Pancreas (tissue), 10 donors: ENCODE measurements at regions not wholly inside any gene's neighbourhood (a gene's known extent, or its start where the extent isn't known, plus 50 kb on each side); places are given as distances from the start of the nearest gene placed in this dataset.

Experiments
- ATAC-seq, 4 donors: fragments of 200-7000 bp; cut with Tn5 transposase; one replicate each; pipeline versions ENCODE4 v1.8.0 to v1.9.1; 2020; ENCODE audit warnings: mild to moderate bottlenecking in 4 of 4, moderate library complexity in 4 of 4
- DNase-seq, 6 donors: peaks; one replicate each; pipeline ENCODE4 v3.0.0-alpha.2; 2020
- FAIRE-seq: peaks from 2 replicates; lab custom pipeline; 2012; peaks lifted over from hg19 to GRCh38; lab: Jason Lieb, UNC
- H3K27ac ChIP-seq, 4 donors: fragments of 200-600 bp; sonication (generic); 1 replicate in 3 of 4; 2 replicates in 1 of 4; pipeline versions ENCODE4 v1.5.0 to v1.8.0; 2020
- H3K27me3 ChIP-seq, 4 donors: fragments of 200-600 bp; one replicate each; pipeline ENCODE4 v1.8.0; 2021
- H3K36me3 ChIP-seq, 3 donors: fragments of 200-600 bp; sonication (generic) in 1 of 3; one replicate each; pipeline versions ENCODE4 v1.5.0 to v1.8.0; 2020 to 2021
- H3K4me1 ChIP-seq, 3 donors: fragments of 200-600 bp; one replicate each; pipeline ENCODE4 v1.8.0; 2021
- H3K4me3 ChIP-seq, 4 donors: fragments of 200-600 bp; sonication (generic) in 2 of 4; one replicate each; pipeline versions ENCODE4 v1.5.0 to v1.8.0; 2020 to 2021
- H3K9me3 ChIP-seq, 4 donors: fragments of 200-600 bp; one replicate each; pipeline ENCODE4 v1.8.0; 2021
- CTCF ChIP-seq, 4 donors: fragments of 200-600 bp; sonication (generic) in 3 of 4; IDR thresholded peaks; one replicate each; pipeline versions ENCODE4 v1.5.0 to v1.8.0; 2021; ENCODE audit warnings: antibody characterized with exemption in 4 of 4
- WGBS, 2 donors: extraction: QIAGEN DNeasy Blood & Tissue Kit; methylation state at CpG; one replicate each; pipeline ENCODE4 v1.1.7; 2013; 5-methylcytosine and 5-hydroxymethylcytosine counted together
- intact Hi-C, 3 donors: fragments of 100-400 bp; cut with DNase I; formaldehyde crosslinking; loops; one replicate each; pipeline versions ENCODE4 v1.11.1 to v1.14.2; 2022
- donor health status: healthy with polysubstance abuse.
- donor health status: DM: no; HTN: no; CAD: no; lungs with moderate emphysema.
- donor health status: DM: no; HTN: no; CAD: no.
- donor health status: control.
- donor health status: control.
- donor health status: Bipolar disorder and iron deficiency.
- donor health status: DM: yes; HTN: yes; CAD: no.
- donor health status: DM: no; HTN: no; CAD: no.
- donor health status: DM: no; HTN: no; CAD: no.
- donor health status: DM: yes; HTN: yes; CAD: no.

GRCh38 chr9:88302579-88303324 lies 85.5 kb upstream of the SPIN1 start:
- Histone ChIP-seq H3K27me3 (no peaks in the 10 kb centered on the region), H3K27ac (no peak overlapping the region), H3K4me3 (no peak overlapping the region), H3K36me3 (no peaks in the 10 kb centered on the region), H3K4me1 (no peaks in the 10 kb centered on the region), H3K9me3 (no peaks in the 10 kb centered on the region)
- no peak for FAIRE-seq
- TF ChIP-seq CTCF (IDR thresholded peaks at IDR 0.05): no peak
- ATAC-seq: no peak
- 71 to 78% methylated on average over 7 of the region's 7 CpGs for WGBS, 2 donors
- no peak for DNase-seq
- intact Hi-C loops: no loop called here

GRCh38 chr9:88300556-88300955 lies 87.7 kb upstream of the SPIN1 start:
- H3K4me1 ChIP-seq: no peaks in the 10 kb centered on the region
- intact Hi-C loops: no loop called here
- no peak overlapping the region for H3K4me3 ChIP-seq
- DNase-seq (no peak), ATAC-seq (no peak), FAIRE-seq (no peak)
- H3K36me3 ChIP-seq: no peaks in the 10 kb centered on the region
- TF ChIP-seq CTCF (IDR thresholded peaks at IDR 0.05): no peak
- H3K27me3 ChIP-seq: no peaks in the 10 kb centered on the region
- no peak overlapping the region for H3K27ac ChIP-seq
- H3K9me3 ChIP-seq: no peaks in the 10 kb centered on the region
- 72 to 75% methylated on average over 8 of the region's 8 CpGs for WGBS, 2 donors

GRCh38 chr9:88291856-88292255 lies 96.4 kb upstream of the SPIN1 start:
- ATAC-seq (no peak), FAIRE-seq (no peak)
- no peaks in the 10 kb centered on the region for H3K27me3 ChIP-seq

GRCh38 chr9:88291056-88291455 lies 97.2 kb upstream of the SPIN1 start:
- WGBS, 2 donors: 72 to 82% methylated on average over 7 of the region's 7 CpGs
- FAIRE-seq (no peak), ATAC-seq (no peak), DNase-seq (no peak)
- TF ChIP-seq CTCF (IDR thresholded peaks at IDR 0.05): no peak
- Histone ChIP-seq H3K4me3 (no peak overlapping the region), H3K9me3 (no peaks in the 10 kb centered on the region), H3K27ac (no peak overlapping the region), H3K36me3 (no peaks in the 10 kb centered on the region), H3K4me1 (no peaks in the 10 kb centered on the region), H3K27me3 (no peaks in the 10 kb centered on the region)
- intact Hi-C loops: no loop called here

More at GRCh38 chr9:88291856-88292255, 96.4 kb upstream of the SPIN1 start:
- Histone ChIP-seq H3K27ac (no peak overlapping the region), H3K4me1 (no peaks in the 10 kb centered on the region), H3K9me3 (no peaks in the 10 kb centered on the region), H3K36me3 (no peaks in the 10 kb centered on the region), H3K4me3 (no peak overlapping the region)
- TF ChIP-seq CTCF (IDR thresholded peaks at IDR 0.05): no peak
- WGBS, 2 donors: 66 to 87% methylated on average over 5 of the region's 5 CpGs
- no peak for DNase-seq
- intact Hi-C loops: no loop called here

DNA sequence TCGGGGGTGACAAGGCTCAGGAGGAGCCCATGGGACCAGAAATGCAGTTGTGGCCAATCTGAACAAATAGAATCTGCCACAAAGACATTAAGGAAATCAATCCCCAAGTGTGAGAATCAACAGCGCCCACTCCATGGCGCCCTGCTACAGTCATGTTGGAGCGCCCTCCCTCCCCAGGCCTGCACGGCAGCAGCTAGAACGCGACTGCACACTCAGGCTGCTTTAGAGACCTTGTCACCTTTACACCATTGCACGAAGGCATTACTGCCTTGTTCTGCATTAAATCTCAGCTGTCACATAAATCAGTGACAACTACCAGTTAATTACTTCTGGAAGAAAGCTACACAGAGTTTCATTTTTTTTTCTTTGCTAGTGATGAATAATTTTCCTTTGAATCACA lies 98.7 kb upstream of the SPIN1 start:
- Histone ChIP-seq H3K4me3 (no peak overlapping the region), H3K36me3 (no peaks in the 10 kb centered on the region), H3K27ac (no peak overlapping the region), H3K4me1 (no peaks in the 10 kb centered on the region), H3K9me3 (no peaks in the 10 kb centered on the region), H3K27me3 (no peaks in the 10 kb centered on the region)
- 80 to 85% methylated on average over 8 of the region's 8 CpGs for WGBS, 2 donors
- ATAC-seq: no peak
- DNase-seq: no peak
- intact Hi-C loops: no loop called here
- FAIRE-seq: no peak
- TF ChIP-seq CTCF (IDR thresholded peaks at IDR 0.05): no peak
